Kidney tubule cell (primary cell): ENCODE measurements at regions not wholly inside any gene's neighbourhood (a gene's known extent, or its start where the extent isn't known, plus 50 kb on each side); places are given as distances from the start of the nearest gene placed in this dataset.
"Not testable (repeated sequence)": the region's sequence is repeated elsewhere in the genome, so short reads cannot be mapped to it uniquely, and the experiment has no call there.

Experiments used
- DNase-seq: peaks from one replicate; pipeline ENCODE4 v3.0.0-alpha.2; 2018; ENCODE audit warnings: low spot score

DNA sequence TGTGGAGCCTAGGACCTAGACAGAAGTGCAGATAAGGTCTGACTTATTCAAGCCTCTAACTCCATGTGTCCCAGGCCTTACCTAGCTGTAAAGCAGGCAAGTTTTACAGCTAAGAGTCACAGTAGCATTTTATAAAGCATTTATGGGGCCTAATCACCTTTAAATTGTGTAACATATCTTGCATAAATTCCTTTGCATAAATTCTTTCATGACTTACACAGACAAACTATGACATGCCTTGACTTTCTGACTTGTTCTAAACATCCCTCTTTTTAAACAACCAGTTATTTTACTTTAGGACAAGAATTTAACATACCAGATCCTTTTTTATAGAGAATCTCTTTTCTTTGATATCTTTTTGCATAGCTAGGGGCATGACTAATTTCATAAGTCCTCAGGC is 1257.8 kb upstream of the NRXN1 start:
- DNase-seq: no peak

DNA sequence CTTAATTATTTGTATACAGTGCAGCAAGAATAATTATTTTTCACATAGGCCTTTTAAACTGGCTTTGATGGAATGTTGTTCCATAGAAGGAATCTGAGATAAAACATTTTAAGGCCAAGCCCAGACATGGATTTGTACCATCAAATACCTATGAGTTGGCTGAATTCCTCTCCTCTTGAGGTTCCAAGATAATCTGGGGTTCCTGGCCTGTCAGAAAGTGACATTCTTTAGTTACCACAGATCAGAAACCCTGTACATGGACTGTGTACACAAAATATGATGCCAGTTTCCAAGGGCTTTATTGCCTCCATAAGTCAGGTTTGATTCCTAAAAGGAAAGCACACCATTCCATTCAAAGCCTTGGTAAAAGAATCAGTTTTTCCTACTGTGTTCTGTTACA is 1256.7 kb upstream of the NRXN1 start:
- DNase-seq: no peak

DNA sequence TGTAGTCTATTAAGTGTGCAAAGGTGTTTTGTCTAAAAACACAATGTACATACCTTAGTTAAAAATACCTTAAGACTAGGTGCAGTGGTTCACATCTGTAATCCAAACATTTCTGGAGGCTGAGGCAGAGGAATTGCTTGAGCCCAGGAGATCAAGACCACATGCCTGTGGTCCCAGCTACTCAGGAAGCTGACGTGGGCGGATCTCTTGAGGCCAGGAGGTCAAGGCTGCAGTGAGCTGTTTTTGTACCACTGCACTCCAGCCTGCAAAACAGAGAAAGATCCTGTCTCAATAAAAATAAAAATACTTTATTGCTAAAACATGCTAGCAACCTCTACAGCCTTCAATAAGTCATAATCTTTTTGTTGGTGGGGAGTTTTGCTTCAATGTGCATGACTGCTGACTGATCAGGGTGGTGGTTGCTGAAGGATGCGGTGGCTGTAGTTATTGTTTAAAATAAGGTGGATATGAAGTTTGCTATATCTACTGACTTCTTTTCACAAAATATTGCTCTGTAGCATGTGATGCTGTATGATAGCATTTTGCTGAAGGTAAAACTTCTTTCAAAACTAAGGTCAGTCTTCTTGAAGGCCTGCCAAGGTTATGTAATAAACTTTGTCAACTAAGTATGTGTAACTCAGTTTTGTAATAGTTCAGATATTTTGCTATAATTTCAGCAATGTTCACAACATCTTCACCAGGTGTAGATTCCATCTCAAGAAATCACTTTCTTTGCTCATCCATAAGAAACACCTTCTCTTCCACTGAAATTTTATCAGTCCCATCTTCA is 1238.0 kb upstream of the NRXN1 start:
- peak; percentile 11 for DNase-seq

DNA sequence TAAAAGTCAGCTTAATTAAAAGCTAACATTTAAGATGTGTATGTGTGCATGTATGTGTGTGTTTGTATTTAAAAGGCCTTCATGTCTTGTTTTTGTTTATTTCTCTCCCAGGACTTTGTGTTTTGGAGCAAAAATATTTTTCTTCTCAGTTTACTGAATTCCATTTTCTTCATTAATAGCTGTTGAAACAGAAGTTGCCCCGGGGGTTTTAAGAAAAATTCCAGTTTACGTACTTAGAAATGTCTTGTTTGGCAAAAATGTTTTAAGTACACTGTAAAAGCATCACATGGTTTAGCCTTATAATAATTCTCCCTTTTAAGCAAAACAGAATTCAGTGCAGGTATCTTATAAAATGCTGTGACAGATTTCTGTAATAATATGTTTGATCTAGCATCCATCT is 1233.0 kb upstream of the NRXN1 start:
- DNase-seq: no peak

DNA sequence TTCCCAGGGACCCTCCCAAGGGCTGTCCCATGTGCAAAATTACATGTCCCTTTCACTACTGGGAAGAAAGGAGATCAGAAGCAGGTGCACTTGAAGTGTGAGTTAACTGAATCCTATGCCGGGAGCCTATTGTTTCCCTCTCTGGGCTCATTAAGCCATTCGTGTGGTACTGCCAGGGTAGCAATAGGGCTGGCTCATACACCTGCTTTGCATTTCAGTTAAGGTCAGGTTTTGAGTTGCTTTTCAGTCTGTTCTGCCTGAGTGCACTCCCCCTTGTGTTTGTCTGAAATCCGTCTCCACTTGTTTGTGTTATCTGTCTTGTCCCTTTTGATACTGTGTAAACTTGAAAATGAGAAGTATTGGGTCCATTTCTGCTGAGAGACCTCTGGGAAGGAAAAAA is 1232.6 kb upstream of the NRXN1 start:
- DNase-seq: no peak

DNA sequence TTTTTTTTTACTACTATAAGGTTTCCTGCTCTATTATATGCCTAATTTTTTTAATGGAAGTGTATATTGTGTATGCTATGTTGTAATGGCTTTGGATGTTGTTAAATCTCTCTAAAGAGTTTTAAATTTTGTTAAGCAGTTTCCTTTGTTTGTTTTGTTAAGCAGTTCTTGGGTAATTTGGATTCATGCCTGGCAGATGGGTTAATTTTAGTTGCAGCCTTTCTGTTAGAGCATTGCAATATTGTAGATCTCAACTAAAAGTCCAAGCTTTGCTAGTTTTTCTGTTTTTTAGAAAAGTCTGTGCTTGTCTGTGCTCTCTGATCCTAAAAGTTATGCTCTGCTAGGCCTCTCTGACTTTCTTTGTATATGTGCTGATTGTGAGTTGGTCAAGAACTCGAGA is 1229.0 kb upstream of the NRXN1 start:
- no peak for DNase-seq

DNA sequence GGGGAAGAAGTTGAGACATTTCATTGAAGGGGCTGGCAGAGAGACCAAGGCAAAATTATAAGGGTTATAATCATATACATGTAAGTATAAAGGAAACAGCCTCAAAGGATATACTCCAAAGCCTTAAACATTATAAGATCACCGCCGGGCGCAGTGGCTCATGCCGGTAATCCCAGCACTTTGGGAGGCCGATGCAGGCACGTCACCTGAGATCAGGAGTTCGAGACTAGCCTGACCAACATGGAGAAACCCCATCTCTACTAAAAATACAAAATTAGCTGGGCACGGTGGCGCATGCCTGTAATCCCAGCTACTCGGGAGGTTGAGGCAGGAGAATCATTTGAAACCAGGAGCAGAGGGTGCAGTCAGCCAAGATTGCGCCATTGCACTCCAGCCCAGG is 1227.0 kb upstream of the NRXN1 start:
- DNase-seq: not testable (repeated sequence)

DNA sequence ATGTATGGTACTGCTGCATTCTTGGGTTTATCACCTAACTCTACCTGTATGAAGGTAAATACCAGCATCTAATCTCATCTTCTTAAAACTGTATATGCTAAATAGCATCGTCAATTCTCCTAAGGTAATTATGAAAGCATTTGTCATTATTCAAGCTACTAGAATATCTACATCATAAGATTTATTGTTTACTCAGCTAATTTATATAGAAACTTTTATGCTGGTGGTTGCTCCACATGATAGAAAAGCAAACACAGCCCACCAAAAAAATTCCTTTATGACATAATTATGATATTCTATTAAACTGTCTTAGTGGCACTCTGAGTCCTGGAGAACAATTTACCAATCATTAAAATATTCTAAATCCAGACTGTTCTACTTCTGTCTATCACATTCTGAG is 1226.1 kb upstream of the NRXN1 start:
- no peak for DNase-seq

DNA sequence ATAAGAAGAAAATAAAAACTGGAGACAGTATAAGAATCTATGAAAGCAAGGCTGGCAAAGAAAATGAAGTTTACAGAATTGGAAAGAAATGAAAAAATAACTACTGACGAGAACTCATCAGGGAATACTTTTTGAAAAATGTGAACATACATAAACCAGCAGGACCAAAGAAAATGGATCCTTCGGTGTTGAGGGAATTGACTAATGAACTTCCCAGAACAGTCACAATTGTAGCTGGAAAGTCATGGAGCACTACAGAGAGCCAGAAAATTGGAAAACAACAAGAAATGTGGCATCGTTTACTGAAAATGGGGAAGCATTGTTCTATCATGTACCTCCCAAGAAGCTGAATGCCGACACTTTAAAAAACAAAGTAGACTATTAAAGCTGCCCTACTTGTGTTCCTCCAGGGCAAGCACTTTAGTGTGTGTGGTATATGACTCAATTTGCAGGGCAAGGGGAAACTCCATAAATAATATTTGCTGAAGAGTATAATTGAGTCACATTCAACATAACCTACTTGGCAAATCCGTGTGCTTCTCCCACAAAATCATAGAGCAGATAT is 1221.6 kb upstream of the NRXN1 start:
- DNase-seq: no peak

DNA sequence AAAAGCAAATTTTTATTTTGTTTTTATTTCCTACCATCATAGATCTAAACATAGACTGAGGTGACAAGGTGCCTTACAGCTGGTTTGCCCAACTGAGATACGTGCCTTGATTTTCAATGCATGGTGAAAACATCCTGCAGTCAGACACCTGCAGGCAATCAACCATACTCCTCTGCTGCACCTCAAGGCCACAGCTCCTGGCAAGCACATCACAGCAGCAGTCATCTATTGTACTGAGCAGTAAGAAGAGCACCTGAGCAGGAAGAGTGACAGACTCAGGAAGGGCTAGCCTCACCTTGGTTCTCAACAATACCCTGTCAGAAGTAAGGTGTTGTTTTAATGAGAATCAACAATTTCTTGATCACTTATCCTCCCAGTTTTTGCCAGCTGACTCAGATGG is 1206.8 kb upstream of the NRXN1 start:
- no peak for DNase-seq

DNA sequence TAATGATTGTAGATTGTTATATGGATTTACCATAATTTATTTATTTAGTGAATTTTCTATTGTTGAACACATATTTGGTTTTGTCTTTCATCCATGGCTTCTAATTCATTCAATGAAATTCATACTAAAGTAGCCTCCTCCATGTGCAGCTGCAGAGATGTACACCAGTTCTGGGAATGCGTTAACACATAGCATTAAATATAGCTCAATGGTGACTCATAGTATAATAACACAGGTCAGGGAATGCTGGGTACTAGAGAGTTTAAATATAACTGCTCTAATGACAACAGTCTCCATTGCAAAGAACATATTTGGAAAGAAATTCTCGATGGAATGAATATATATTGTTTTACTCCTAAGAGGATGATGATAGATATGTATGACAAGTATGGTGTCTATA is 1190.2 kb upstream of the NRXN1 start:
- no peak for DNase-seq

DNA sequence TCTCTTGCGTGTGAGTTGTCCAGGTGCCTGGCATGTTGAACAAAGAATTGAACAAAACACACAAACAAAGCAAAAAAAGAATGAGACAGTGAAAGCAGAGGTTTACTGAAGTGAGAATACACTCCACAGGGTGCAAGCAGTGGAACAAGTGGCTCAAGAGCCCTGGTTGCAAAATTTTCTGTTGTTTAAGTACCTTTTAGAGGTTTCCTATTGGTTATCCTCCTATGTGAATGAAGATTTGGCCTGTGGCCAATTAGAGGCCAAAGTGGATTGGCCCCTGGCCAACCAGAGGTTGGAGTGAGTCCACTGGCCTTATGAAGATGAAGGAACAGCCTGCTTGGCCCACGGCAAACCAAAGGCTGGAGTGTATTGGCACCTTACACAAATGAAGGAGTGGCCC is 1188.5 kb upstream of the NRXN1 start:
- DNase-seq: no peak

DNA sequence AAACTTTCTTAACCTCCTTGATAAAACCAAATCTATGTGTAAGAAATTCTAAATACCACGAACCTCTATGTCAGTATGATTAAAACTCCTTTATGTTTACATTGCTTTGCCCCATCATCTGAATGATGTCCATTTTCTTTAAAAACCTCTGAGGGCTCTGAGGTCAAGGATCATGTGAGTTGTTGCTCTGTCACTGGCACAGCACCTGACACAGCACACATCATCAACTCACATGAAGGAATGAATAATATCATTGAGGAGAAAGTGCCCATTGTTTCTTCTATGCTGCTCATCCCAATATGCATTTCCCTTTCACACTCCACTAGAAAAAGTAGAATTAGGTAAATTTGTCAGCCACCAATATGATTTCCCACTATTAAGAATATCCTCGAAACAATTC is 1178.7 kb upstream of the NRXN1 start:
- DNase-seq: no peak

DNA sequence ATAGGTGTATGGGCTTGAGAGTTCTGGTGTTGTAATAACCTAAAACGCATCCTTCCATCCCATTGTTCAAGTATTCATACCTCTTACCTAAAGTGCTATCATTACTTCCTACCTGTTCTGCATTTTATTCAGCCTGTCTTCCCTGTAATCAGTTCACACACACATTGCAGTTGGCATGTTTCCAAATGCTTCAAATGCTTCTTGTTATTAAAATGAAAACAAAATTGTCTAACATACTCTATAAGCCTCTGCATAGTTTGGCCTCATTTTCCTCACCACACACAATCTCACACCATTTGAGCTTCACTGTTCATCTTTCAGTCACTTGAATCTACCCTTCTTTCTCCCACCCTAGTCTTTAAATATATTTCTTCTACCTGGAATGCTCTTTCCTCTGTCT is 1178.2 kb upstream of the NRXN1 start:
- no peak for DNase-seq

DNA sequence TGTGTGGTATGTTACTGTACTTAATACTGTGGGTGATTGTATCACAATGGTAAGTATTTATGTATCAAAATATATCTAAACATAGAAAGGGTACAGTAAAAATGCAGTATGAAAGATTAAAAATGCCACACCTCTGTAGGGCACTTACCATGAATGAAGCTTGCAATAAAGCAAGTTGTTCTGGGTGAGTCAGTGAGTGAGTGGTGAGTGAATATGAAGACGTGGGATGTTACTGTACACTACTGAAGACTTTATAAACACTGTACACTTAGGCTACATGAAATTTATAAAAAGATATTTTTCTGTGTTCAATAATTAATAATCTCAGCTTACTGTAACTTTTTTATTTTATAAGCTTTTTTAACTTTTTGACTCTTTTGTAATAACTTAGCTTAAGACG is 1162.4 kb upstream of the NRXN1 start:
- DNase-seq: no peak

DNA sequence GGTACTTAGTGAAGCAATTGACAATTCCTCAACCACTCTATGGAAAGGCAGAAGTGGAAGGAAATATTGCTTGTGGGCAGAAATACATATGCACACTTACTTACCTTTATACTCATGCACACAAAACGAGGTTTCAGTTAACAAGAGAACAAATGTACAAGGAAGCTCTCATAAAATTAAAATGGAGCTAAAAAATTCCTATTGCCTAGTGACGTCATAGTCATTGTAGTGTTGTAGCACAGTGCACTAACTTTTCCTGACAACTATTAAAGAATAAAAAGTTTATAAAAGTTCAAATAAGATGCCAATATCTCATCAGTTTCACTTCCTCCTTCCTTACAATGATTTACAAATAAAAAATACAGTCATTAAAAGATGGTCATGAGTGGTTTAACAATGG is 1161.9 kb upstream of the NRXN1 start:
- DNase-seq: no peak

DNA sequence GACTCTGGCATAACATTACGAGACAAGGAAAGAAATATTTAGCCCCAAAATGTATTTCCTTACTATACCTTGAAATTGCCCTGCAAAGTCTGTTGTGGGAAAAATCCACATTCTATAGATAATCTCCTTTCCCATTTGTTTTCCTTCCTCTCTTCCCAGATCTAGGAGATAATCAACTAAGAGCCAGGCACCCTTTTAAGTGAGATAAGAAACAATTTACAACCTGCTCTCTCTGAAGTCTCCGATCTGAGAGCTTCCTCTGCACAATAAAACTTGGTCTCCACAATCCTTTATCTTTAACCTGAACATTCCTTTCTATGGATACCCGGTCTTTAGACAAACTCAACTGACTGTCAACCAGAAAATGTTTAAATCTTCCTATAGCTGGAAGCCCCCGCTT is 1160.7 kb upstream of the NRXN1 start:
- DNase-seq: no peak

DNA sequence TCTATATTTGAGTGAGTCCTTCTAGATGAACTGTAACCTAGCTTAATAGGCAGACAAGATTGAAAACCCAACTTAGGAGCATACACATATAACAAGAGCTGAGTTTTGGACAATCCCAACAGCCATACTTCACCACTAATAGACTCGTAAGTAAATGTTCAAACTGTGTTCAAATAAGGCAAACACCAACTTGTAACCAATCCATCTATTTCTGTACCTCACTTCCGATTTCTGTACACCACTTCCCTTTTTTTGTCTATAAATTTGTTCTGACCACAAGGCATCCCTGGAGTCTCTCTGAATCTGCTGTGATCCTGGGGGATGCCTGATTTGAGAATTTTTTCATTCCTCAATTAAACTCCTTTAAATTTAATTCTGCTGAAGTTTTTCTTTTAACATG is 1149.1 kb upstream of the NRXN1 start:
- DNase-seq: no peak

DNA sequence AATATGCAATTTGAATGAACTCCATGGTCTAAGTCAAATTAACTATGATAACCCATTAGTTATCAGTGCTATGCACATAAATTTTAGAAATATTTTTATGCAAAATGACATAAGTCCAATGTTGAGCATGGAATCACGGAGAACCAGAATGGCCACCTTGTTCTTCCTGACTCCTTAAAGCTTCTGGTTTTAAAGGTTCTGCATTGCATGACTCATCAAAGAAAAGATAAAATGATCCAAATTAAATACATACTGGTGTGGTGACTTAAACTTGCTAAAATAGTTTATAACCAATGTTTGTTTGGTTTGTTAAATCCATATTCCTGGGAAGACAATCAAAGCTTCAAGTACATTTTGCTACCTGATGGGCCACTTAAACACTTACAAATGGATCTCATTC is 1146.9 kb upstream of the NRXN1 start:
- no peak for DNase-seq

DNA sequence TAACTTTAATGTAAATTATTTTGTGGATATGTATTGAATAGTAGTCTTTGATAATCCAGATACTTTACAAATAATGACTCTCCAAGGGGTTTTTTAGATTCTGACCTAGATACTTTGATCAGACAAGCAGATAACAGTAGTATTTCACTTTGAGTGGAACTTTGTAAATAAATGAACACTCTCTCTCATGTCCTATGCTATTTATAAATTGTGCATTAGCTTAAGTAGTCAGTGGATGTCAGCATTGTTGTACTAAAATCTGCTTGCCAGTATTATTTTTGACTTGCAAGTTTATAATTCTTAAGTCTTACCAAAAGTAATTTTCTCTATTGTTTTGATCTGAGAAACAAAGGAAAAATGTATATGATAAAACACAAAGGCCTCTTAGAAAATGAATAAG is 1113.1 kb upstream of the NRXN1 start:
- DNase-seq: no peak

DNA sequence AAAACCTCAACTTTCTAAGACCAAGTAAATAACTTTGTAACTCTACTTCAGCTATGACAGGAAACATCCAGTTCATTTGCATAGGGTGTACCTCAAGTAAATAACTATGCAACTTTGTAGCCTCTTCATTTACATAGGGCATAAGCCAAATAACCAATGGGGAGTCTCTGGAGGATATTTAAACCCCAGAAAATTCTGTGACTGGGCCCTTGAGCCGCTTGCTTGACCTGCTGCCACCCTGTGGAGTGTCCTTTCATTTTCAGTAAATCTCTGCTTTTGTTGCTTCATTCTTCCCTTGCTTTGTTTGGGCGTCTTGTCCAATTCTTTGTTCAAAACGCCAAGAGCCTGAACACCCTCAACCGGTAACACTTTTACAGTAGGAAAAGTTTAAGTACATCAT is 1112.7 kb upstream of the NRXN1 start:
- no peak for DNase-seq

DNA sequence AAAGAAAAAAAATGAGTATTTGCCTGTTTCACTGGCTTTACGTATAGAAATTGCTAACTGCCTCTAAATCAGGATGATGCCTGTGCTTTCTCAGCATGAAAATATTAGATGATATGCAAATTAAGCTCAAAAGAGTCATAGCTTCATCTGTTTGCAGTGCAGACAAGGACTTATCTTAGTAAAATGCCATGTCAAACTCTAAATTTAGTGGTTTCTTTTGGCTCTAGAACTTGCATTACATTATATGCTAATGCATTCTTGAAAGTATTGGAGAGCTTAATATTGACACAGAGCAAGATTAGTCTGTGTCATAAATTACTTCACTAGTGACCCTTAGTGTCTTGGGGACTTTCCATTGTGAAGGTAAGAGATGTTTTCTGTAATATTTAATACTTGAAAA is 1109.1 kb upstream of the NRXN1 start:
- DNase-seq: no peak

DNA sequence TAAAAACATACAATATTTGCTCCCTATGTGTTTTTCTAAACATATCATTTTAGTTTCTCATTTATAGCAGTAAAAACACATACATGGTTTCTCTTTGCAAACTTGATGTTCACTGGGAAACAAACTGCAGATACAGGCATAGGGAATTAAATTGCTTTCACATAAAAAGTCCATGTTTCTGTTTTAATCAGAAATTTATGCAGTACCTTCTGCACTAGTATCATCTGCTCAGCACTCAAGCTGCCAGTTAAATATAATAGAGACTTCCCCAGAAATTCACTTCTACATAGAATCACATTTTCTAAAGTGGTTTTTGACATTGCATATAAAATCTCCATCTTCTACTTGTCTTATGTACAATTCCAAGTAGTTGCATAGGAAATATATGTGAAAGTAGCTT is 1107.3 kb upstream of the NRXN1 start:
- DNase-seq: no peak

DNA sequence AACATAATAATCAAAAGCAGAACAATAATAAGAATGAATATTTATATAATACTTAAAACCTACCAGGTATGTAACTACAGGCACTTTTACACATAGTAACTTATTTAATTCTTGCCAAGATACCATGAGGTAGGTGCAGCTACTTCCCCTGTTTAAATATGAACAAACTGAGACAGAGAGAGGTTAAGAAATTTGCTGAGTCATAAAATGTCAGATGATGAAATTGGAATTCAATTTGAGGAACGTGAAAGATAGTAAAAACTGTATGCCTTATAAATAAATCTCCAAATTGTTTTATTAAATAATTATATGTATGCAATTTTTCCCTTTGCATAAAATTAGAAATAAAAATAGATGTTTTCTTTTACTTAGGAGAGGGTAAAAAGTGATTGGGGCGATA is 1103.3 kb upstream of the NRXN1 start:
- no peak for DNase-seq
